ENCODE measurements at regions not wholly inside any gene's neighbourhood (a gene's known extent, or its start where the extent isn't known, plus 50 kb on each side); places are given as distances from the start of the nearest gene placed in this dataset.
"Not testable (repeated sequence)": the region's sequence is repeated elsewhere in the genome, so short reads cannot be mapped to it uniquely, and the experiment has no call there.

DNA sequence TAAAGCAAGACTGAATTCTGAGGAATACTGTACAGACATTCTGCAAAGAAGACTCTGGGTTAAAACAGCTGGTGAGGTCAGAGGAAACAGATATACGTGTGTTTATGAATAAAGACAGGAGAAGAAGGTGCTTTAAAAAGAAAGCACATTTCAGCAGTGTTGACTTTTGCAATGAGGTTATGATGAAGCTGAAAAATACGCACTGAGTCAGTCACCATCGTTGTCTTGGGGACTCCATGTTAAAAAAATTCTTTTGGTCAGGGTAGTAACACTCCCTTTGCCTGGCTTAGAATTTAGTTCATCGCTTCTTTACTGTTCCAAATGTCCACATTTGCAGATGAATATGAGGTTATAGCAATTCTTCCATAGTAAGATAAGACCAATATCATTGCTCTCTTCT is 1049.0 kb downstream of the TSN start:
- no peak for DNase-seq (ENCODE audit: low read depth in 2 of 3, low spot score in 2 of 3)

DNA sequence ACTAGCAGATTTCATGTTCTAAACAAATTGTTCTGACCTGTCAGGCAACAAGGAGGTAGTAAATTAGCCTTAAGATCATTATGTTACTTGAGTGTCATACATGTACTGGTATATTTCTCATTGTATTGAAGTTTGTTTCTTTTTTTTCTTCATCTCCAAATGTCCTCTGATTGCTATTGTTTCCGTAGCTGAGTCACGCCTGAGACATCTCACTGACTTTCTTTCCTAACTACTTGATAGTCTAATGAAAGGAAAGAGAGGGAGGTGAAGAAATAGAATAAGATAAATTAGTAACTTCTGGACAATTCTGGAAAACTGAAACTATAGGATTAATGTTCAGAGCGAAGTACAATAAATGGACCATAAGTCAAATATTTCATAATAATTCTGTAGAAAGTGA is 1049.9 kb downstream of the TSN start:
- DNase-seq (ENCODE audit: low read depth in 2 of 3, low spot score in 2 of 3) = no peak

DNA sequence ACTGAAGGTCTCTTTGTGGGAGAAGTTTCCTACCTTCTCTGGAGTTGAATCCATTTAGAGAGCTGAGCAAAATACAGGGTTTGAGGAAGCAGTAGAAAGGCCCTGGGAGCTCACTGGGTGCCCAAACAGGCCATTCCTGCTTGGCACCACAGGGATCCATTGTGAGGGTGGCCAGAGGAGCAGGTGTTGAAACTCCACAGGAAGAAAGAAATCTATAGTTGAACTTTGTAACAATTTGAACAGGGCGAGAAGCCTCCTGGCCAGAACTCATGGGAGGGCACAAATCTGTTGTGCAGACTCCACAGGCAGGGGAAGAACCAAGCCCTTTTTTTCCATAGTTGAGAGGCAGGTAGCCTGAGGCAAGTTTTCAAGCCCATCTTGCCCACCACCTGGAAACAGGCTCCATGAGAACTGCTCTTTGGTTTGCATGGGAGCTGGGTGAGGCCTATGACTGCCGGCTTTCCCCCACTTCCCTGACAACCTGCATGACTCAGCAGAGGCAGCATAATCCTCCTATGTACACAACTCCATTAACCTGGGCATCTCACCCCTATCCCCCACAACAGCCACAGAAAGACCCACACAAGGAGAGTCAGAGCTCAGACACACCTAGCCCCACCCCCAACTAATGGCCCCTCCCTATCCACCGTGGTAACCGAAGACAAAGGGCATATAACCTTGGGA is 1053.0 kb downstream of the TSN start:
- DNase-seq (ENCODE audit: low read depth in 2 of 3, low spot score in 2 of 3) = no peak

DNA sequence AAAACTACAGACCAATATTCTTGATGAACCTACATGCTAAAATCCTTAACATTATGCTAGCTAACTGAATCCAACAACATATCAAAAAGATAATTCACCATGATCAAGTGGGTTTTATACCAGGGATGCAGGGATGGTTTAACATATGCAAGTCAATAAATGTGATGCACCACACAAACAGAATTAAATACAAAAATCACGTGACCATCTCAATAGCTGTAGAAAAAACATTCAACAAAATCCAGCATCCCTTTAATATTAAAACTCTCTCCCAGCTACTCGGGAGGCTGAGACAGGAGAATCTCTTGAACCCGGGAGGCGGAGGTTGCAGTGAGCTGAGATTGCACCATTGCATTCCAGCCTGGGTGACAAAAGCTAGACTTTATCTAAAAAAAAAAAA is 1056.8 kb downstream of the TSN start:
- not testable (repeated sequence) for DNase-seq (ENCODE audit: low read depth in 2 of 3, low spot score in 2 of 3)

DNA sequence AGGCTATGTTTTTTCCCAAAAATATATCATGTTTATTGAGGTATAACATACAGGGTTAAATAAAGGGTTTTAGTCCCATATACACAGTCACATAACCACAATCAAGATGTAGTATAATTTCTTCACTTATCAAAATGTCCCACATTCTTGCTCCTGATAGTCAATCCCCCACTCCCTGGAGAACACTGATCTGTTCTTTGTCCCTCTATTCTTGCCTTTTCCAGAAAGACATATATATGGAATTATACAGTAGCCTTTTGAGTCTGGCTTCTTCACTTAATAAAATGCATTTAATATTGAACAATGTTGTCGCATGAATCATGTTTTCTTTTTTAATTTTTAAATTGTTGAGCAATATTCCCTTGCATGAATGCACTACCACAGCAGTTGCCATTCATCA is 1059.7 kb downstream of the TSN start:
- DNase-seq (ENCODE audit: low read depth in 2 of 3, low spot score in 2 of 3) = no peak

DNA sequence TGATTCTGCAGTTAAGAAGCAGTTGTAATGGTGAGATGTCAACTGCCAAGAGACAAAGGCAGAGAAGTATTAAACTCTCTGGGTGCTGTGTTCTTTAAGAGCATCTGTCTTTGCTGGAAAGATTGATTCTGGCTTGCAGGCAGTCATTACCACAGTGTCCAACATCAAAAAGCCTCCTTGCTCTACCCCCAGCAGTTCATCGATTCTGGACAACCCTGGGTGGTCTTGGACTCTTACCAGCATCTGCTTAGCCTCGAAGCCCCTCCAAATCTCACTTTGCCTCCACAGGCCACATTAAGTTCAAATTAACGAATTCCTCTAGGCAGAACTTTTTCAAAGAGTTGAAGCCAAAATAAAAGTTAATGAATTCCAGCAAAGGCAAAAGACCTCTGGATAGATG is 1061.4 kb downstream of the TSN start:
- DNase-seq (ENCODE audit: low read depth in 2 of 3, low spot score in 2 of 3) = no peak

DNA sequence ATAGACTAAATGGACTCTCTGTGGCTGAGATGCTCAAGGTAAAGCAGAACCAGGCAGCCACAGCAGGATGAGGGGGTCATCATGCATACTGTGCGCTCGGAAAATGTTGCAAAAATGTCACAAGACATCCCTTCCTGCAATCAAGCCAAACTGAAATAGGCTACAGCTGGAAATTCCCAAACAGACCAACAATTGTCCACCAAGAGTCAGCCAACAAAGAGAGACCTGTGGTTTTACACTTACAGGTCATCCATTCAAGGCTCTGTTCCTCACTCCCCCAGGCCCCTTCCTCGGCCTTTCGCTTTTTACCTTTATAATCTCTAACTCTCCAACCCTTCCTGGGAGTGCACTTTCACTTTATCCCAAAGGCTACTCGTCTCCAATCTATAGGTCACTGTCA is 1066.9 kb downstream of the TSN start:
- DNase-seq (ENCODE audit: low read depth in 2 of 3, low spot score in 2 of 3) = no peak

DNA sequence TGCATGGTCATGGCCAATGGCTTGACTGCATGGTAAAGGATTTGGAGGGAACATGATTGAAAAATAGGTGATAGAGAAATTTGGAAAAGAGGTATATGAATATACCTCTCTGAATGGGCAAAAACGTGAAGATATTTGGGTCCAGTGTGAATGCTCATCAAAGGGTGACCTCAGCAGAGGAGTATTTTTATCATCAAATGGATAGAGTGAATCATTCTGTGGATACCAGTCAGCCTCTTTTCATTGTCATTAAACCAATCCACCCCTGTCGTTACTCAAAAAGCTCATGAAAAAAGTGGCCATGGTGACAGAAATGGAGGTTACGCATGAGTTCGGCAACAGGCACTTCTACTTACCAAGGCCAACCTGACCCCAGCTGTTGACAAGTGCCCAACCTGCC is 1074.7 kb downstream of the TSN start:
- DNase-seq (ENCODE audit: low read depth in 2 of 3, low spot score in 2 of 3) = no peak

DNA sequence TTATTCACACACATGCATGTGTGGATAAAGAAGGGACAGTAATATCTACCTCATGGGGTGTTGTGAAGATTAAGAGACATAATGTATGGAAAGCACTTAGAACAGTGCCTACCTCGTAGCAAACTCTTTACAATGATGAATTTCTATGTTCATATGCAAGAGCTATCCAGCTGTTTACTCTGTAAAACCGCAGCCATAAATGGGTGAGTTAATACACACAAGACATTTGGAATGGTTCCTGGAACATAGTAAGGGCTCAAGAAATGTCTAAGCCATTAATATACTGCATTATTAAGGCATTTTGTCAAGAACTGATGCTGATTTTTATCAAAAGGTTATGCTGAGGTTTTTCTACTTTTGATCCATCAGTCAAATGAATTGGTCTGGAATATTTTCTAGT is 1076.2 kb downstream of the TSN start:
- no peak for DNase-seq (ENCODE audit: low read depth in 2 of 3, low spot score in 2 of 3)

DNA sequence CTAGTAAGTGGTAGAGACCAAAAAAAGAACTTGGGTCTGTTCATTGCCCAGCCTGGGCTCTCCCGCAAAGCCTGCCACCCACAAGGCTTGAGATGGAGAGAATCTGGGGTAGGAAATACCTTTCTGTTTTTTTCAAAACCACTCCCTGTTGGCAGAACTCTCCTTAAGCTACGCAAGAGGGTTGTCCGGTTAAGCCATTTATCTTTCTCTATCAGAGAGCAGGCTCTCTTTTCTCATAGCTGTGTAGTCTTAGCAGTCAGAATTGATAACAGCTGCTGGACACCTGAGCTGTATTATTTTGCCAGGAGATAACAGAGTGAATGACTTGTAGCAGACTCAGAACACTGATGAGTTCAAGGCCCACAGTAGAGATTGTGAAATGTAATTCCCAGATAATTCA is 1088.1 kb downstream of the TSN start:
- no peak for DNase-seq (ENCODE audit: low read depth in 2 of 3, low spot score in 2 of 3)

DNA sequence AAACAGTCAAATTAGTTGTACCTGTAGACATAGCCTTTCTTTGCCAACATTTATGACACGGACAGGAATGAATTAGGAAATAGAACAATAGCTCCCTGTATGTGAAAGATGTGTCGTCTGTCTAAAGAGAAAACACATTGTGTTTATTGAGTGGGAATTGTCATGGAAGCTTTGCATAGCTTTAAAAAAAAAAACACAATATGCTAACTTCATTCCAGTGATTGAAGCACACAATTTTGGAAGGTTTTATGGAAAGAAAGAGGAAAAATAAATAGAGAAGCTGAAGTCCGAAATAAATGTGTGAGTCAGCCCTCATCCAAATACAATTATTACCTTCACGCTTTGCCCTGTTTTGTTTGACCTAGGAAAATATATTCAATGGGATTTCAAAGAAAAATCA is 1095.7 kb downstream of the TSN start:
- DNase-seq (ENCODE audit: low read depth in 2 of 3, low spot score in 2 of 3) = no peak

DNA sequence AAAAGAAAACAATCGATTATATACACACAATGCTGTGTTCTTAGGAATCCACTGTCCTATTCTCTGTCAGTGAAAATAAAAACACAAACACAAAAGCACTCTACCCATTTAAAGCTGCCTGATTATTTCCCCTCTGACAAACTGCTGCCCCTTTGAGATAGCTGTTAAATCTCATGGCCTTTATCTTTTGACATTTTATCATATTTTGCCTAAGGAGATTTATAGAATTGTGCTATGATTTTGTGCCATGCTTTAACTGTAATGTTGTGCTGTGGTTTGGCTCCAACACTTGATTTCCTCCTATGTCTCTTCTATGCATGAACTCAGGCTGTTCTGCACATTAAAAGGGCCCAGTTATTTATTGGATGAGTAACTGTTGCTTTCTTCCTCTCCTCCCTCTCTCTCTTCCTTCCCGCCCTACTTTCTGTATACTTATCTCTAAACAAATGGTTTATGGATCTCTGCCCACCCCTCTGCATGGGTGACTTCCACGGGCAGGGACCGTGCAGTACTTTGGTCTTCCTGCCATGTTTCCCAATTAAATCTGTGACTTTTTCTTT is 1096.6 kb downstream of the TSN start:
- DNase-seq (ENCODE audit: low read depth in 2 of 3, low spot score in 2 of 3) = no peak

DNA sequence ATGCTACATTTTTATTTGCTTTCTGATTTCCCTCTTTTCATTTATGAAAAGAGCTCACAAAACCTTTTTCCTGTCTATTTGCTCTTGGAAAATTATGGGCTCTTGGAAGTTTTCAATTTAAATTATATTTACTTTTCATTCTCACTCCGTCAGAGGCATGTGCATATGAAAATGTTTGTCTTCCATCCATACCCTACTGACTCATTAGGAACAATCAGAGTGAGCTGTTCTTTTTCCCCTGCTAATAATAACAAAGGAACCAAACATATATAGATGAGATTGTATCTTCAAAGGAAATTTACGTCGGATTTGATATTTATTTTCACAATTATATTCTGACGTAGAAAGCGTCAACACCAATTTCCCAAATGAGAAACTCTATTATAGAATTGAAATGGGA is 1101.2 kb downstream of the TSN start:
- DNase-seq (ENCODE audit: low read depth in 2 of 3, low spot score in 2 of 3) = no peak

DNA sequence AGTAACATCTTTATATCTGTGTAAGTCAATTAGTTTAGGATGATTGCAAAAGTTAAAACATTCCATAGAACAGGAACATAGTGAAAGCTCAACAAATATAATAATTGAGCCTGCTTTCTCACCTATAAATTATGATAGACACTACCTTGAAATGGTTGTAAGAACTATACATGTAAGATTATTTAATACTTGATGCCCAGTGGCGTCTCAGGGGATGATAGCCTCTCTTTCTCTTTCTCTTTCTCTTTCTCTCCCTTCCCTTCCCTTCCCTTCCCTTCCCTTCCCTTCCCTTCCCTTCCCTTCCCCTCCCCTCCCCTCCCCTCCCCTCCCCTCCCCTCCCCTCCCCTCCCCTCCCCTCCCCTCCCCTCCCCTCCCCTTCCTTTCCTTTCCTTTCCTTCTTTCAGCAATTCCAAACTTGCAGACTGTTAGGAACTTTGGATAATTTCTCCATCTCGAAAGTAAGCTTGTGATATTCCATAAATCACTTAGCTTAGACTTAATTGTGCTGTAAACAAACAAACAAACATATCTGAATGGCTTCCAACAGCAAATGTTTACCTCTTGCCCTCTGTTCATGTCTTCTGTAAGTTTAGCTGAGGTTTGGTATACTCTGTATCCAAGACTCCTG is 1102.7 kb downstream of the TSN start:
- DNase-seq (ENCODE audit: low read depth in 2 of 3, low spot score in 2 of 3) = no peak

DNA sequence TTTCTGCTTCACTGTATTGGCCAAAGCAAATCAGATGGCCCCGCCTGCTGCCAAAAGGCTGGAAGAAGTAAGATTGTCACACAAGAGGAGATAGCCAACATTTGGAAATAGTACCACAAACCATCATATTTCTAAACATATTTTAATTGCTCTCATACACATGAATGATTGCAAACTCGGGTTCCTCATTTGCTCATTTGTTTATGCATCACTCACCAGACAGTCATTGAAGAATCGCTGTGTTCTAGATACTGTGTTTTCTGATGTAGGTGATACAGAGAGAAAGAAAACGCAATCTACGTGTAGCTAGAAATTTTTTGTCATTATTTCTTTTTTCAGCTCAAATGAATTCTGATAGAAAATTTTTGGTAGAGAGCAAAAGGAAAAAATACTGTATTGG is 1103.4 kb downstream of the TSN start:
- DNase-seq (ENCODE audit: low read depth in 2 of 3, low spot score in 2 of 3) = no peak

DNA sequence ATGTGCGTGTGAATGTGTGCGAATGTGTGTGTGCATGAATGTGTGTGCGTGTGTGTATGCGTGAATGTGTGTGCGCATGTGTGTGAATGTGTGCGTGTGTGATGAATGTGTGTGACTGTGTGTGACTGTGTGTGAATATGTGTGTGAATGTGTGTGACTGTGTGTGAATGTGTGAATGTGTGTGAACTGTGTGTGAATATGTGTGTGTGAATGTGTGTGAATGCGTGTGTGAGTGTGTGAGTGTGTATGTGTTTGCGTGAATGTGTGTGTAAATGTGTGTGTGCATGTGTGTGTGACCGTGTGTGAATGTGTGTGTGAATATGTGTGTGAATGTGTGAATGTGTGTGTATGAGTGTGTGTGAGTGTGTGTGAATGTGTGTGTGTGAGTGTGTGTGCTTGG is 1103.8 kb downstream of the TSN start:
- no peak for DNase-seq (ENCODE audit: low read depth in 2 of 3, low spot score in 2 of 3)

DNA sequence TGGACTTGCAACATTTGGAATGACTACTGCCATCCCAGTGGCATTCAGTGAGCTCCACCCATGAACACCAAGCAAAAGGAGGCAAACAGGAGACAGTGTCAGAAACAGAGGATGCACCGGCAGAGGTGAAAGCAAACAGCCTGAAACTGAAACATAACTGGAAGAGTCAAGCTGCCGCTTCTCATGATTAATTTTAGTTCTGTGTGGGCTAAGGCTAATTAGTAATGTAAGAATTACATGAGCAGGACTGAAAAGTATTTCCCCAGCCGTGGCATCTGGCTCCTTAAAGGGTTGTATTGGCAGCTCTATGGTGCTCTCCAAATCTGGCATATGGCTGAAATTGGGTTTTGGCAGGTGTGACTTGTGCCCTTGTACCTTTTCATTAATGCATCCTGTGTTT is 1108.1 kb downstream of the TSN start:
- no peak for DNase-seq (ENCODE audit: low read depth in 2 of 3, low spot score in 2 of 3)

DNA sequence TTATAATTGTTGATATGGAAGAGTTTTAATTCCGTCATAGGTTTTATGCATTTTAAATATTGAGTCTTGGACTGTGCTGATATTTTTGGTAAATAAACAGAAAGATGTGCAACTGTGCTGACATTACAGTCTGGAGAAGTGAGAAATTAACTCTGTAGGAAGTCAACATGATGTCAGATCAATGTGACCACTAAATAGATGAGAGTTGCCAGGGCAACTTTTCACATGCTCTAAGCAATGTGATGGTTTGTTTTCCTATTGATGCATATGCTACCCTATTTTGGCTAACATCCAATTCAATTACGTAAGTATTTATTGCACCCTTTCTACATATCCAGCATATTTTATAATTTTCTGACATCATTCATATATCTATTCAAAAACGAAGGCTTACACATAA is 1109.3 kb downstream of the TSN start:
- no peak for DNase-seq (ENCODE audit: low read depth in 2 of 3, low spot score in 2 of 3)

DNA sequence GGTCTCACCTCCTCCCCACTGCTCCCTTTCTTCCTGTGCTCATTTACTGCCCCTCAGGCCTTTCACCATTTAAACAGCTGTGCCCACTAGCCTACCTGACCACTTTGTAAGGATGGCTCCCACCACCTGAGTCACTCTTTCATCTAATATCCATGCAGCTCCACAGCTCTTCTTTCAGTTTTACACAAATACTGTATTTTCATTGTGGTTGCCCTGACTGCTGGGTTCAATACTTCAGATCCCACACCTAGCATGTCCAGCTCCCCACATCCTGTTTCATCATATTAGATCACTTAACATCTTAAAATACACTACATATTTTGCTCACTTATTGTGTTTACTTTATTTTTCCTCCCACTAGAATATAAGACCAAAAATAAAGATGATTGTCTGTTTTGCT is 1110.6 kb downstream of the TSN start:
- no peak for DNase-seq (ENCODE audit: low read depth in 2 of 3, low spot score in 2 of 3)

DNA sequence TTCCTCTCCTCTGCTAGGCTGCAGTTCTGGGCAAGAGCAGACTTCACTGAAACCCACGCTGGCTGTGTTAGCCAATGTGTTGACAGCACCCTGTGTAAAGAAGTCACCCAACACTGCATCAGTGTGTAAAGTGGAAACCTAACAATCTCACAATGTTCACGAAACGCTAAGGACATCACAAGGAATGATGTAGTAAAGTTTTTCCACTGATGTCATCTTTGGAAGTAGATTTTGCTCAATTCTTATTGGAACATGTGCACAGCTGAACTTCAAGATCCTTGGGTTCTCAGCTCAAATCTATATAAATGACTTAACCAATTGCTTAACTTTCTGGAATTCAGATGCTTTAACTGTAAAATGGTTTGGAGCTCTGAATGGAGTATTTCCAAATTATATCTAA is 1112.5 kb downstream of the TSN start:
- no peak for DNase-seq (ENCODE audit: low read depth in 2 of 3, low spot score in 2 of 3)

DNA sequence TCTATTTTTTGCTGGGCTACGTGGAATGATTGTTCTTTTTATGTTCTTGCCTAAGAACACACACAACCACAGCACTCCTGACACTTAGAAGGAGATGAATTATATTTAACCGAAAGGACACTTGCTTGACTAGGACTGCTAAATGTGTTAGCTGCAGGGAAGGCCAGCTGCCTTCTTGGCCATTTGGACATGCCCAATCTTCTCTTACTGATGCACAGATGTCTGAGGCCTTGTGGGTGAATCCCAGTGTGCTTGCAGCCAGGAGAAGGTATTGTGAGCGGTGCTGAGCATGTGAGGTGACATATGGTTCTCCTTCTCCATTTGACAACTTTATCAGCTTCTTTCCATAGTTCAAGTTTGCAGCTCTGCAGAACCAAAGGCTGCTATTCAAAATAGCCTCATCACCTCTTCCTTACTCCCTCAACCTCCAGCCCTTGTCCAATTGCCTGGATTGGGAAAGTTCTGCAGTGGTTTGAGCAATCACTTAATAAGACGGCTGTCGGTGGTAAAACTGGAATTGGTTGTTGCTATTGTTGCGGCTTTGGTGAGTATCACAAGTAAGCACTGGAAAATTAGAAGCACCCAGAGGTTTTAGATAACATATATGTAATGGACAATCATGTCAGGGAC is 1113.3 kb downstream of the TSN start:
- no peak for DNase-seq (ENCODE audit: low read depth in 2 of 3, low spot score in 2 of 3)

DNA sequence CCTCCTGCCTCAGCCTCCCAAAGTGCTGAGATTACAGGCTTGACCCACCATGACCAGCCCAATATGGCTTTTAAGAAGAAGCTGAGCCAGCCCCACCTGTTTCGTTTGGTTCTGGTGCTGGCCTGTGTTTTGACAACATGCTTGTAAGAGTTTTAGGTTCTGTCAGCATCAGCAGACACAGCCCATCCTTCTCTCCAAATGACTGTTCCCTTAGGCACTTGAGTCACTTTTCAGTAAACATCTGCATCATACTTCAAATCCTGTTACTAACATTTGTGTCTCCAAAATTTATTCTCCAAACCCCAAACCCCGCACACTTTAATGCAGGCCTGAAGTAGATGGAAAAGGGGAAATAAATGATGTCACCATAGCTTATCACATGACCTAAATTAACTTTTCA is 1118.5 kb downstream of the TSN start:
- no peak for DNase-seq (ENCODE audit: low read depth in 2 of 3, low spot score in 2 of 3)

Data from hematopoietic multipotent progenitor cell (in vitro differentiated cells).